Neuronal stem cell (in vitro differentiated cells): ENCODE measurements at regions not wholly inside any gene's neighbourhood (a gene's known extent, or its start where the extent isn't known, plus 50 kb on each side); places are given as distances from the start of the nearest gene placed in this dataset.
"Not testable (repeated sequence)": the region's sequence is repeated elsewhere in the genome, so short reads cannot be mapped to it uniquely, and the experiment has no call there.

ENCODE experiments used
- DNase-seq: peaks from one replicate; pipeline ENCODE4 v3.0.0-alpha.2; 2013; ENCODE audit warnings: low spot score
- H2AFZ ChIP-seq: one replicate; pipeline ENCODE4 v1.6.1; 2013; ENCODE audit warnings: mild to moderate bottlenecking, low read length, inconsistent platforms
- H2AK5ac ChIP-seq: 2 replicates; pipeline ENCODE4 v1.6.1; 2013; ENCODE audit warnings: low read depth, mild to moderate bottlenecking, inconsistent platforms, low read length, moderate library complexity, mixed read lengths
- H2BK120ac ChIP-seq: 2 replicates; pipeline ENCODE4 v1.6.1; 2013; ENCODE audit warnings: low read depth, mild to moderate bottlenecking, inconsistent platforms, low read length, moderate library complexity, mixed read lengths
- H2BK12ac ChIP-seq: one replicate; pipeline ENCODE4 v1.6.1; 2013; ENCODE audit warnings: low read length, inconsistent platforms
- H2BK15ac ChIP-seq: 2 replicates; pipeline ENCODE4 v1.6.1; 2013; ENCODE audit warnings: mild to moderate bottlenecking, low read length, inconsistent platforms, mixed read lengths
- H2BK5ac ChIP-seq: one replicate; pipeline ENCODE4 v1.6.1; 2013; ENCODE audit warnings: inconsistent platforms, mild to moderate bottlenecking, low read length, moderate library complexity
- H3K14ac ChIP-seq: one replicate; pipeline ENCODE4 v1.6.1; 2013; ENCODE audit warnings: low read length, inconsistent platforms
- H3K18ac ChIP-seq: 2 replicates; pipeline ENCODE4 v1.6.1; 2013; ENCODE audit warnings: low read length, inconsistent platforms
- H3K23ac ChIP-seq: 2 replicates; pipeline ENCODE4 v1.6.1; 2013; ENCODE audit warnings: low read depth, mild to moderate bottlenecking, mixed read lengths, low read length, inconsistent platforms; ENCODE audit not compliant: poor library complexity
- H3K27ac ChIP-seq: replicated peaks from 3 replicates; pipeline ENCODE4 v1.5.1; 2013; ENCODE audit warnings: low read length, inconsistent platforms
- H3K27me3 ChIP-seq, 3 experiments: 2 replicates each; pipeline ENCODE4 v1.6.1; 2013; ENCODE audit warnings: low read length in 3 of 3, mild to moderate bottlenecking in 2 of 3, inconsistent platforms in 1 of 3, low read depth in 1 of 3, mixed read lengths in 1 of 3, moderate library complexity in 1 of 3; ENCODE audit not compliant: control insufficient read depth in 3 of 3, insufficient read depth in 3 of 3
- H3K36me3 ChIP-seq, 2 donors: replicated peaks in 1 of 2; 2 replicates each; pipeline ENCODE4 v1.6.1; 2013; ENCODE audit warnings: low read length in 2 of 2; ENCODE audit not compliant: control insufficient read depth in 2 of 2, insufficient read depth in 2 of 2
- H3K4ac ChIP-seq: 2 replicates; pipeline ENCODE4 v1.6.1; 2013; ENCODE audit warnings: inconsistent platforms, mild to moderate bottlenecking, low read length, moderate library complexity
- H3K4me1 ChIP-seq, 2 donors: 1 replicate in 1 of 2; 2 replicates in 1 of 2; pipeline ENCODE4 v1.6.1; 2013; ENCODE audit warnings: low read length in 2 of 2, low read depth in 1 of 2; ENCODE audit not compliant: control insufficient read depth in 2 of 2, insufficient read depth in 1 of 2
- H3K4me2 ChIP-seq: one replicate; pipeline ENCODE4 v1.6.1; 2013; ENCODE audit warnings: mild to moderate bottlenecking, low read length, inconsistent platforms; ENCODE audit not compliant: insufficient read depth, poor library complexity, severe bottlenecking
- H3K4me3 ChIP-seq, 2 donors: 2 replicates each; pipeline ENCODE4 v1.5.1; 2013; ENCODE audit warnings: low read length in 2 of 2, mild to moderate bottlenecking in 2 of 2, inconsistent platforms in 1 of 2, moderate library complexity in 1 of 2
- H3K79me1 ChIP-seq: one replicate; pipeline ENCODE4 v1.6.1; 2013; ENCODE audit warnings: low read depth, mild to moderate bottlenecking, inconsistent platforms, low read length, moderate library complexity
- H3K9ac ChIP-seq: one replicate; pipeline ENCODE4 v1.6.1; 2013; ENCODE audit warnings: mild to moderate bottlenecking, low read depth, low read length, inconsistent platforms; ENCODE audit not compliant: poor library complexity
- H3K9me3 ChIP-seq, 2 donors: replicated peaks in 1 of 2; 2 replicates each; pipeline versions ENCODE3 to v1.6.1; 2013; ENCODE audit warnings: low read length in 2 of 2, mild to moderate bottlenecking in 2 of 2, inconsistent platforms in 1 of 2, low read depth in 1 of 2, mixed read lengths in 1 of 2, moderate library complexity in 1 of 2; ENCODE audit not compliant: control insufficient read depth in 2 of 2, insufficient read depth in 1 of 2
- H4K8ac ChIP-seq: one replicate; pipeline ENCODE4 v1.6.1; 2013; ENCODE audit warnings: low read depth, mild to moderate bottlenecking, inconsistent platforms, low read length, moderate library complexity
- H4K91ac ChIP-seq: one replicate; pipeline ENCODE4 v1.6.1; 2013; ENCODE audit warnings: low read length, low read depth, mild to moderate bottlenecking, inconsistent platforms; ENCODE audit not compliant: poor library complexity

- H2BK5ac ChIP-seq, H3K4ac ChIP-seq, H3K4me3 ChIP-seq, H3K9ac ChIP-seq, H3K79me1 ChIP-seq, H2BK15ac ChIP-seq, H3K14ac ChIP-seq, H3K4me2 ChIP-seq, H3K36me3 ChIP-seq, H3K23ac ChIP-seq, H3K18ac ChIP-seq, H2AK5ac ChIP-seq, H4K91ac ChIP-seq, DNase-seq, H2BK120ac ChIP-seq, H3K27ac ChIP-seq, H4K8ac ChIP-seq, H3K4me1 ChIP-seq, H3K27me3 ChIP-seq, H2AFZ ChIP-seq, H2BK12ac ChIP-seq: not testable (repeated sequence)
- peaks cover 0 to 16% of the 10 kb centered on the region in 2 donors for H3K9me3 ChIP-seq
Measured at GRCh38 chr2:226085425-226085824, 685.9 kb downstream of the NYAP2 start.

- Histone ChIP-seq H3K9me3 (peaks cover 0 to 7% of the 10 kb centered on the region in 2 donors), H2AK5ac (no peak overlapping the region), H3K27ac (no peak overlapping the region), H3K36me3 (no peaks in the 10 kb centered on the region), H2BK15ac (no peak overlapping the region), H2BK5ac (no peak overlapping the region), H4K8ac (no peak overlapping the region), H3K9ac (no peak overlapping the region), H3K23ac (no peak overlapping the region), H3K14ac (no peak overlapping the region), H3K4ac (no peak overlapping the region), H2BK120ac (no peak overlapping the region), H3K4me2 (no peak overlapping the region), H3K18ac (no peak overlapping the region), H2BK12ac (no peak overlapping the region), H4K91ac (no peak overlapping the region), H3K79me1 (no peaks in the 10 kb centered on the region), H2AFZ (no peak overlapping the region), H3K27me3 (no peaks in the 10 kb centered on the region), H3K4me3 (no peak overlapping the region), H3K4me1 (no peaks in the 10 kb centered on the region)
- no peak for DNase-seq
Measured at GRCh38 chr2:226080334-226080733, 680.8 kb downstream of the NYAP2 start.

- Histone ChIP-seq H2BK5ac (no peak overlapping the region), H4K8ac (no peak overlapping the region), H4K91ac (no peak overlapping the region), H3K14ac (no peak overlapping the region), H2BK120ac (no peak overlapping the region), H2BK15ac (no peak overlapping the region), H3K18ac (no peak overlapping the region), H3K36me3 (no peaks in the 10 kb centered on the region), H3K79me1 (no peaks in the 10 kb centered on the region), H3K4me3 (no peak overlapping the region), H3K4me1 (no peaks in the 10 kb centered on the region), H2AFZ (no peak overlapping the region), H3K27ac (no peak overlapping the region), H3K4me2 (no peak overlapping the region), H3K9ac (no peak overlapping the region), H3K23ac (no peak overlapping the region), H2AK5ac (no peak overlapping the region), H2BK12ac (no peak overlapping the region), H3K4ac (no peak overlapping the region), H3K27me3 (no peaks in the 10 kb centered on the region), H3K9me3 (peaks cover 0 to 7% of the 10 kb centered on the region in 2 donors)
- no peak for DNase-seq
Measured at GRCh38 chr2:226079671-226080181, 680.2 kb downstream of the NYAP2 start.

- Histone ChIP-seq H4K91ac (no peak overlapping the region), H3K9ac (no peak overlapping the region), H2BK15ac (no peak overlapping the region), H3K4me3 (no peak overlapping the region), H3K18ac (no peak overlapping the region), H3K4ac (no peak overlapping the region), H4K8ac (no peak overlapping the region), H3K4me1 (no peaks in the 10 kb centered on the region), H3K79me1 (no peaks in the 10 kb centered on the region), H3K14ac (no peak overlapping the region), H2AK5ac (no peak overlapping the region), H2BK5ac (no peak overlapping the region), H3K36me3 (no peaks in the 10 kb centered on the region), H3K9me3 (peaks cover 0 to 2% of the 10 kb centered on the region in 2 donors), H2AFZ (no peak overlapping the region), H2BK12ac (no peak overlapping the region), H3K27me3 (no peaks in the 10 kb centered on the region), H3K4me2 (no peak overlapping the region), H3K23ac (no peak overlapping the region), H2BK120ac (no peak overlapping the region), H3K27ac (no peak overlapping the region)
- DNase-seq = no peak
Measured at GRCh38 chr2:226079196-226079595, 679.7 kb downstream of the NYAP2 start.
